ENCODE measurements at regions not wholly inside any gene's neighbourhood (a gene's known extent, or its start where the extent isn't known, plus 50 kb on each side); places are given as distances from the start of the nearest gene placed in this dataset.

GRCh38 chr22:33204408-33204807 lies 146.2 kb upstream of the SYN3 start:
- TF ChIP-seq EZH2 (IDR thresholded peaks at IDR 0.05; ENCODE audit: borderline replicate concordance) (no peak), CTCF (IDR thresholded peaks at IDR 0.05; ENCODE audit: poor library complexity) (no peak), EZH2phosphoT487 (IDR thresholded peaks at IDR 0.05; ENCODE audit: low read depth, severe bottlenecking, unreplicated experiment) (no peak)

All from hepatocyte (in vitro differentiated cells).